ENCODE measurements at regions not wholly inside any gene's neighbourhood (a gene's known extent, or its start where the extent isn't known, plus 50 kb on each side); places are given as distances from the start of the nearest gene placed in this dataset.

GRCh38 chr10:129046962-129047361, 420.1 kb upstream of the MGMT start:
- no peaks in the 10 kb centered on the region for H3K4me1 ChIP-seq
- 73 to 88% (median 85%) methylated on average over 5 of the region's 5 CpGs for WGBS, 3 donors
- peak overlapping the region; percentile 50 for H3K4me3 ChIP-seq
- DNase-seq (no peak), ATAC-seq (no peak)
- no peaks in the 10 kb centered on the region for H3K36me3 ChIP-seq (ENCODE audit: insufficient read depth in 1 of 2, low read depth in 1 of 2)
- H3K9me3 ChIP-seq: no peaks in the 10 kb centered on the region
- no peak overlapping the region for H3K27ac ChIP-seq
- no peak for TF ChIP-seq CTCF (IDR thresholded peaks at IDR 0.05)
- peaks cover 0 to 31% (median 7%) of the 10 kb centered on the region in 3 donors for H3K27me3 ChIP-seq (ENCODE audit: insufficient read depth in 3 of 3, low read length in 2 of 3)
- intact Hi-C loops (cut with DNase I): no loop called here

DNA sequence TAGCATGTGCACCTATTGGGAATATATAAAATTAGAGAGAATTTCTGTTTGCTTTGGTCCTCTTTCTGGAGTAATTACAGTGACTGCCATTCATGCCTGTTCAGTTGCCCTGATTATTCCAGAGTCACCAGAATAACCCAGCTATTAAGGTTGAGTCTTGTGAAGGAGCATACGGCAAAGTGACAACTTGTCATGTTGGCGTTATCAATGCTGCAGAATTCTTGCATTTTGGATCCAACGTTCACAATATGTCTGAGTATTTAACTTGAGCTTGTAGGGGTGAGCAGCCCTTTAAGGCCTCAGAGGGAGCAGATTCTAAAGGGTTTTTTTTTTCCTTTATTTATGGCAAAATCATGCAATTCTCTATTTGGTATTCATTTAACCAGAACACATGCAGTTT, 419.4 kb upstream of the MGMT start:
- TF ChIP-seq CTCF (IDR thresholded peaks at IDR 0.05): no peak
- Histone ChIP-seq H3K9me3 (no peaks in the 10 kb centered on the region), H3K27ac (no peak overlapping the region), H3K36me3 (ENCODE audit: insufficient read depth in 1 of 2, low read depth in 1 of 2) (no peaks in the 10 kb centered on the region), H3K27me3 (ENCODE audit: insufficient read depth in 3 of 3, low read length in 2 of 3) (peaks cover 0 to 31% (median 7%) of the 10 kb centered on the region in 3 donors), H3K4me3 (no peak overlapping the region), H3K4me1 (no peaks in the 10 kb centered on the region)
- intact Hi-C loops (cut with DNase I): no loop called here
- no peak for DNase-seq
- 95 to 98% (median 97%) methylated on average over 3 of the region's 3 CpGs for WGBS, 3 donors
- no peak for ATAC-seq

- no peaks in the 10 kb centered on the region for H3K36me3 ChIP-seq (ENCODE audit: insufficient read depth in 1 of 2, low read depth in 1 of 2)
- no peaks in the 10 kb centered on the region for H3K4me1 ChIP-seq
- WGBS, 3 donors: 90 to 93% (median 92%) methylated on average over 12 of the region's 12 CpGs
- H3K27ac ChIP-seq: no peak overlapping the region
- peaks cover 0 to 31% (median 7%) of the 10 kb centered on the region in 3 donors for H3K27me3 ChIP-seq (ENCODE audit: insufficient read depth in 3 of 3, low read length in 2 of 3)
- intact Hi-C loops (cut with DNase I): no loop called here
- DNase-seq: no peak
- TF ChIP-seq CTCF (IDR thresholded peaks at IDR 0.05): no peak
- H3K4me3 ChIP-seq: no peak overlapping the region
- H3K9me3 ChIP-seq: no peaks in the 10 kb centered on the region
- ATAC-seq: no peak
Measured at GRCh38 chr10:129048513-129048912, 418.5 kb upstream of the MGMT start.

DNA sequence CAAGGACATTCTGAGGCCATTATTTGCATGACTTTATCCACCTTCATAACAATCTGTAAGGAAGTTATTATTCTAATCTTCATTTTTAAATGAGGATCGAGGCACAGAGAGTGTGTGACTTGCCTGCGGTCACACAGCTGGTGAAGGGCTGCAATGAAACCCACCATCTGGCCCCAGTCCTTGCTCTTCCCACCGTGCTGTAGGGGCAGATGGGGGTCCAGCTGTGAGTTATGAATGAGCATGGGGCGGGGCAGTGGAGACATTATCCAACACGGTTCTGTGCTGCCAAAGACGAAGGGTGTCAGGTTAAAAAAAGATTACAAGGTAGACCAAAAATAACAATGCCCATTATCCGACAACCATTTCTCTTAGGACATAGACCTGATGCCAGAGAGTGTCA, 417.5 kb upstream of the MGMT start:
- WGBS, 3 donors: 68 to 72% (median 71%) methylated on average over 7 of the region's 7 CpGs
- intact Hi-C loops (cut with DNase I): no loop called here
- ATAC-seq (peak in 2 of 4 donors; percentile 46 to 52), DNase-seq (no peak)
- Histone ChIP-seq H3K27ac (no peak overlapping the region), H3K4me3 (no peak overlapping the region), H3K36me3 (ENCODE audit: insufficient read depth in 1 of 2, low read depth in 1 of 2) (no peaks in the 10 kb centered on the region), H3K9me3 (no peaks in the 10 kb centered on the region), H3K27me3 (ENCODE audit: insufficient read depth in 3 of 3, low read length in 2 of 3) (peaks cover 0 to 26% (median 7%) of the 10 kb centered on the region in 3 donors), H3K4me1 (no peaks in the 10 kb centered on the region)
- no peak for TF ChIP-seq CTCF (IDR thresholded peaks at IDR 0.05)

DNA sequence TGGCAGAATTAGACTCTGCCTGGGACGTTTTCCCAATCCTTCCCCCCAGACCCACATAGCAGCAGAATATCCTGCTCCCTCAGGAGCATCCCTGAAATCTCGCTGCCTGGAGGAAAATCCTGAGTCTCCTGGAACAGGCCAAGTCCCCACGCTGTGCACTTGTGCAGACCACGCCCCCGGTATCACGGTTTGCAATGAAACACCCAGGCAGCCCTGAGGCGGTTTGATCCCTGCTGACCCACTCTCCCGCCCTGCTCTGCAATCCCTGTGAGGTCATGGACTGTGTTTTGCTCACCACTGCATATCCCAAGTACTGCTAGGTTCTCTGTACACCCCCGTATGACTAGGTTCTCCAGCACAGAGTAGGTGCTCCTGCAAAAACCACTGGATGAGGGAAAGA, 411.8 kb upstream of the MGMT start:
- H3K36me3 ChIP-seq (ENCODE audit: insufficient read depth in 1 of 2, low read depth in 1 of 2): no peaks in the 10 kb centered on the region
- no peaks in the 10 kb centered on the region for H3K4me1 ChIP-seq
- H3K27me3 ChIP-seq (ENCODE audit: insufficient read depth in 3 of 3, low read length in 2 of 3): no peaks in the 10 kb centered on the region
- intact Hi-C loops (cut with DNase I): no loop called here
- no peaks in the 10 kb centered on the region for H3K9me3 ChIP-seq
- DNase-seq: no peak
- no peak for TF ChIP-seq CTCF (IDR thresholded peaks at IDR 0.05)
- 80 to 91% (median 89%) methylated on average over 9 of the region's 9 CpGs for WGBS, 3 donors
- H3K27ac ChIP-seq: no peak overlapping the region
- no peak for ATAC-seq
- no peak overlapping the region for H3K4me3 ChIP-seq
